Posterior cingulate gyrus (tissue), 11 donors: ENCODE measurements at regions not wholly inside any gene's neighbourhood (a gene's known extent, or its start where the extent isn't known, plus 50 kb on each side); places are given as distances from the start of the nearest gene placed in this dataset.
"Not testable (repeated sequence)": the region's sequence is repeated elsewhere in the genome, so short reads cannot be mapped to it uniquely, and the experiment has no call there.

Source experiments
- DNase-seq, 10 donors: peaks; one replicate each; pipeline versions ENCODE4 v3.0.0 to v3.0.0-alpha.2; 2020 to 2021; ENCODE audit warnings: mixed read lengths in 3 of 10
- intact Hi-C: fragments of 100-400 bp; cut with DNase I; formaldehyde crosslinking; loops from one replicate; pipeline ENCODE4 v1.15.1; 2023

GRCh38 chr1:224528900-224529299, 87.2 kb upstream of the CNIH3 start:
- DNase-seq, result no peak
- intact Hi-C loops, result no loop called here

GRCh38 chr1:224529844-224530243, 86.3 kb upstream of the CNIH3 start:
- intact Hi-C loops, result no loop called here
- DNase-seq, result no peak

DNA sequence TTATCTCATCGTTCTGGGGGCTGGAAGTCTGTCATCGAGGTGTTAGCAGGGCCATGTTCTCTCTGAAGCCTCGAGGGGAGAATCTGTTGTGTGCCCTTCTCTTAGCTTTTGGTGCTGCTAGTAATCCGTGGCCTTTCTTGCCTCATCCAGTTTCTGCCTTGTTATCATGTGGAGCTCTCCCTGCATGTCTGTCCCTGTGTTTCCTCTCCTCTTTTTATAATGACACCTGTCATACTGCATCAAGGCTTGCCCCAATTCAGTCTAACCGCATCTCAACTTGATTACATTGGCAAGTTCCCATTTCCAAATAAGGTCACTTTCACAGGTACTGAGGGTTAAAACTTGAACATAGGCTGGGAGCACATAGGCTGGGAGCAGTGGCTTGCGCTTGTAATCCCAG, 82.6 kb upstream of the CNIH3 start:
- intact Hi-C loops, result no loop called here
- no peak for DNase-seq

GRCh38 chr1:224534731-224535130, 81.4 kb upstream of the CNIH3 start:
- intact Hi-C loops, result no loop called here
- no peak for DNase-seq

DNA sequence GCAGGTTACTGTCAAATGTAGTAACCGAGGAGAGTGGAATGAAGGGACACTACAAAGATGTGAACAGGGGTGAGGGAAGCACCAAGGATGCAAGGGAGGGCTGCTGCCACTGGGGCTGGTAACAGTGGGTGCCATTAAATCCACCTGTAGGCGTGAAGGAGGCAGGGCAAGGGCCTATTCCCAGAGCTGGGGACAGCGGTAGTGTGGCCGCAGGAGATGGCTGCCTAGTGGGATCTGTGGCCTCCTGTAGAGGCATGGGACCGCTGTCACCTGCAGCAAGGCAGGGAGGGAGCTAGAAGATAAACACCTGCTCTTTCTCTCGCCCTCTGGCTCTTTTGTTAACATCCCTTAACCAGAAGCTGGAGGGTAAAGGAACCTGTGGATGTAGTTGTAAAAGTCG, 80.5 kb upstream of the CNIH3 start:
- intact Hi-C loops, result no loop called here
- DNase-seq, result no peak

DNA sequence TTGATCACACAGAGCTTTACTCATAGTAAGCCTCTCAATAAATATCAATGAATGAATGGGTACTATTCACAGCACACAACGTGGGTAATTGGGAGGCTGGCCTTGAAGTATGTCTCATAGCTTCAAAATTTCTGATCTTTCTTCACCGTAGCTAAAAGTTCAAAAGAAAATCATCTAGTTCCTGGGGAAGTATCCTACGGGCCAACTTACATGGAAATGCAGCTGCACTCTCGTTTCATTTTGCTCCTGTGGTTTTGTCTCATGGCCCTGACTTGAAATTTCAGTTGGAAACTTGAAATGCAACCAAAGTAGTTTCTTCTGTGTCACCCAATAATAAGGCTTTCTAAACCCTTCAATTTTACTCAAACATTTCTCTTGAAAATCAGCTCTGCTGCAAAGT, 76.1 kb upstream of the CNIH3 start:
- no peak for DNase-seq
- intact Hi-C loops, result no loop called here

GRCh38 chr1:224540535-224540934, 75.6 kb upstream of the CNIH3 start:
- intact Hi-C loops, result no loop called here
- DNase-seq, result no peak

GRCh38 chr1:224541072-224541790, 74.9 kb upstream of the CNIH3 start:
- DNase-seq, result no peak
- intact Hi-C loops, result no loop called here

DNA sequence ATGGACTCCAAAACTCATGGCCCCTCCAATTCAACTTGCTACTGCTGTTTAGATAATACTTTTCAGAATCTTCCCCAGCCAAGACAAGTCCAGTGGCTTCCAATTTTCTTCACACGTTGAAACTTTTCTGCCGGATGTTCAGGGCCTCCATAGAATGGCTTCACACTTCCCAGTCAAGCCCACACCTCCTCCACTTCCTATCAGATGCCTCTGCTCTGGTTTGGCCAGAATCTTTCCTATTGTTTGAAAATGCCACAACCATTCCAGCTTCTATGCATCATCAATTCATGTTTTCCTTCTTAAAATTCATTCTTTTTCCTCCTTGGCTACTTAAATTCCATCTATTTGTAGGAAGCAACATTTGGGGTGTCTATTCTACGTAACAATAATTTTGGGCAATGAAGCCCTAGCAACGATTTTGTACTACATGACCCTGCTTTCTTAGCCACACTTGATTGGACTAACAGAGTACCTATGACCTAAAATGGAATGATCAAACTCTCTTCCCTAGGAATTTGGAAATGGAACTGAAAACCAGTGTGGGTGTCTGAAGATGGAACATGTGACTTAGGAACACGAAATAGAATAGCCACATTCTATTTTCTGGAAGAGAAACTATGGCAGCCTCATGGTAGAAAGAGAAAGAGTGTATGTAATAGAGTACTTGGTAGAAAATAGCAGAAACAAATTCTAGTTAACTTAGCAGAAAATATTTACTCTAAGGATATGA, 74.1 kb upstream of the CNIH3 start:
- no peak for DNase-seq
- intact Hi-C loops, result no loop called here

GRCh38 chr1:224542783-224543440, 73.2 kb upstream of the CNIH3 start:
- intact Hi-C loops, result no loop called here

GRCh38 chr1:224543453-224543852, 72.7 kb upstream of the CNIH3 start:
- no peak for DNase-seq

More at GRCh38 chr1:224542783-224543440, 73.2 kb upstream of the CNIH3 start:
- no peak for DNase-seq

GRCh38 chr1:224544346-224545110, 71.6 kb upstream of the CNIH3 start:
- DNase-seq, result no peak
- intact Hi-C loops, result no loop called here

More at GRCh38 chr1:224543453-224543852, 72.7 kb upstream of the CNIH3 start:
- intact Hi-C loops, result no loop called here

- intact Hi-C loops, result no loop called here
- no peak for DNase-seq
Measured at GRCh38 chr1:224545571-224545970, 70.5 kb upstream of the CNIH3 start.

DNA sequence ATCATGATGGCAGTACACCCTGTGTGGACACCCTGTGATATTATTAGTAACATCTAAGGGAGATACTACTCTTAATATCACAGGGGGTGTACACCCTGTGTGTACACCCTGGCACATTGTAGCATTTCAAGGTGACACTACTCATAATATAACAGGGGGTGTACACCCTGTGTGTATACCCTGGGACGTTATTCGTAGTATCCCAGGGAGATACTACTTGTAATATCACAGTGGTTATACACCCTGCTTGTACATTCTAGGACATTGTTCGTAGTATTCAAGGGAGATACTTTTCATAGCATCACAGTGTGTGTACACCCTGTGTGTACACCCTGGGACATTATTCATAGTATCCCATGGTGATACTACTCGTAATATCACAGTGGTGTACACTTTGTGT, 67.4 kb upstream of the CNIH3 start:
- DNase-seq, result no peak
- intact Hi-C loops, result no loop called here

DNA sequence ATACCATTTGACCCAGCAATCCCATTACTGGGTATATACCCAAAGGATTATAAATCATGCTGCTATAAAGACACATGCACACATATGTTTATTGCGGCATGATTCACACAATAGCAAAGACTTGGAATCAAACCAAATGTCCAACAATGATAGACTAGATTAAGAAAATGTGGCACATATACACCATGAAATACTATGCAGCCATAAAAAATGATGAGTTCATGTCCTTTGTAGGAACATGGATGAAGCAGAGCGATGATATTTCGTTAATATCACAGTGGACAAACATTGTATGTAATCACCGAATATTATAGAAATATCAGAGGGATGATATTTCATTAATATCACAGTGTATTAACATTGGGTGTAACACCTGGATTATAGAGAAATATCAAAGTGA, 64.9 kb upstream of the CNIH3 start:
- DNase-seq, intact Hi-C loops: not testable (repeated sequence)

DNA sequence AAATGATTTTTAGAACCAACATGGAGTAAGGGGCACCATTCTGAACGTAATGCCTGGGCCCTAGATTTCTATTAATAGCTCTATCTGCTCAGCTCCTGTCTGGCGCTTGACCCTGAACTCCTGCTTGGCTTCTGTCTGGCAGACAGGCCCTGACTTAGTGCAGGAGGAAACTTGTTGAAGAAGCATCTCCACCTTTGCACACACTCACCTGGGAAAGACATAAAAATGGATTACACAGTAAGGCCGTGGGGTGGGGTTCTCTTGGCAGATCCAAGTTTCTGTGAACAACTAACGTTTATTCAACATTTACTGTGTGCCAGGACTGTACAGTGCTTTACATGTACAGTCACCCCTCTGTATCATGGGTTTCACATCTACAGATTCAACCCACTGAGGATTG, 62.1 kb upstream of the CNIH3 start:
- intact Hi-C loops, result no loop called here
- no peak for DNase-seq

DNA sequence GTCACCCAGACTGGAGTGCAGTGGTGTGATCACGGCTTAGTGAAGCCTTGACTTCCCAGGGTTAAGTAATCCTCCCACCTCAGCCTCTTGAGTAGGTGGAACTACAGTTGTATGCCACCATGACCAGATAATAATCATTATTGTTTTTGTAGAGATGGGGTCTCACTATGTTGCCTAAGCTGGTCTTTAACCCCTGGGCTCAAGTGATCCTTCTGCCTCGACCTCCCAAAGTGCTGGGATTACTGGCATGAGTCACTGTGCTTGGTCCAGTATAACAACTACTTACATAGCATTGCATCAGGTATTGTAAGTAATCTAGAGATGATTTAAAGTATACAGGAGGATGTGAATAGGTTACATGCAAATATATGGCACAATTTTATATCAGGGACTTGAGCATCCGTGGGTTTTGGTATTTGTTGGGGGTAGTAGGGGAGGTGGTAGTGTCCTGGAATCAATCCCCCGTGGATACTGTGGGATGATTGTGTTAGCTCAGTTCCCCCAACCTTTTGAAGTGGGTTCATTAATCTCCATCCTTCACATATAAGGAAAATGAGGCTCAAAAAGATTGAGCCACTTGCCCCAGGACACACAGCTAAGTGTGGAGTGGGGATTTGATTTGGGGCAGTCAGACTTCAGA, 61.4 kb upstream of the CNIH3 start:
- DNase-seq, result no peak
- intact Hi-C loops, result no loop called here

DNA sequence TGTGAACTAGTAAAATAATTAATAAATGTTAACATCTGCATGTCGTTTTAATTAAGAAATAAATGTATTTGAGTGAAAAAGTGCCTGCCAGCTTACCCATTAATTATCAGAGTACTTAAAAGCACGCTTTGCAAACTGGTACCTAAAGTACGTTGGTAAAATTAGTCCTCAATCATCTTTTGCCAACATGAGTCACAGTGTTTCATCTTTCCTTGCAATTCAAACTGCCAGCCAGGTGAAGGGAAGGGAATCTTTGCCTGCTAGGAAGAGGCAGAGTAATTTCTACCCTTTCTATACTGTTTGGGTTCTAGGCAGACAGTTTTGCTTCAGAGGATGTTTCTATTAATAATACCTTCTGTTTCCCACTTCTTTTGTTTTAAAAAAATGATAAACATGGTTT, 57.2 kb upstream of the CNIH3 start:
- intact Hi-C loops, result no loop called here

DNA sequence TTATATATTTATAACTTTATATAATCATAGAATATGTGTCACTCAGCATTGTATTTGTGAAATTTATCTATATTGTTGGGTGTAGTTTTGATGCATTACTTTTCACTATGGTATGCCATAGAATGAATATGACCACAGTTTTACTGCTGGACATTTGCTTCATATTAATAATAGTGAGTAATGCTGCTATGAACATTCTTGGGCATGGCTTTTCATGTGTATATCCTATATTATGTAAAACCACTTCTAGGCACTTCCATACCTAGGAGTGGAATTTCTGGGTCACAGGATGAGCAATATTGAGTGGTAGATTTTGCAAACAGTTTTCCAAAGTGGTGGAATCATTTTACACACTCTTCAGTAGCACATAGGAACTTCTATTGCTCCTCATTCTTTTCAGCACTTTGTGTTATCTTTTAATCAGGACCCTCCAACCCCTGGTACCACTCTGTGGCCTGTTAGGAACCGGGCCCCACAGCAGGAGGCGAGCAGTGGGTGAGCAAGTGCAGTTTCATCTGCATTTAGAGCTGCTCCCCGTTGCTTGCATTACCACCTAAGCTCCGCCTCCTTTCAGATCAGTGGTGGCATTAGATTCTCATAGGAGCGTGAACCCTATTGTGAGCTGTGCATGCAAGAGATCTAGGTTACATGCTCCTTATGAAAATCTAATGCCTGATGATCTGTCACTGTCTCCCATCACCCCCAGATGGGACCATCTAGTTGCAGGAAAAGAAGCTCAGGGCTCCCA, 56.0 kb upstream of the CNIH3 start:
- DNase-seq, result no peak
- intact Hi-C loops, result no loop called here

More for the DNA sequence above, 57.2 kb upstream of the CNIH3 start:
- DNase-seq, result no peak

GRCh38 chr1:224562881-224563280, 53.2 kb upstream of the CNIH3 start:
- DNase-seq, intact Hi-C loops: not testable (repeated sequence)
